K562 (cell line): ENCODE measurements at regions not wholly inside any gene's neighbourhood (a gene's known extent, or its start where the extent isn't known, plus 50 kb on each side); places are given as distances from the start of the nearest gene placed in this dataset.

Experiments
- ATF1 ChIP-seq, 2 experiments: fragments of 450-650 bp in 1 of 2; IDR thresholded peaks; 2 replicates each; pipeline ENCODE4 v1.6.1; 2016; ENCODE audit warnings: missing compliant biosample characterization in 1 of 2, missing genetic modification characterization in 1 of 2
- CEBPB ChIP-seq: fragments of 450-650 bp; IDR thresholded peaks from 2 replicates; pipeline ENCODE4 v1.6.1; 2016; ENCODE audit warnings: missing genetic modification characterization, missing compliant biosample characterization
- EP300 ChIP-seq: IDR thresholded peaks from 2 replicates; pipeline ENCODE4 v1.6.1; 2012; ENCODE audit warnings: low read length, improper control_type of control experiment
- ESRRA ChIP-seq: fragments of 450-650 bp; IDR thresholded peaks from 2 replicates; pipeline ENCODE4 v1.6.1; 2014; ENCODE audit warnings: low read depth, mild to moderate bottlenecking, moderate library complexity, borderline replicate concordance
- NONO ChIP-seq, 2 experiments: fragments of 200-400 bp in 1 of 2; fragments of 450-650 bp in 1 of 2; formaldehyde crosslinking in 1 of 2; IDR thresholded peaks; 2 replicates each; pipeline ENCODE4 v1.6.1; 2017; ENCODE audit warnings: low read depth in 2 of 2, mild to moderate bottlenecking in 2 of 2, moderate library complexity in 2 of 2, low read length in 1 of 2
- RBFOX2 ChIP-seq: fragments of 200-400 bp; formaldehyde crosslinking; IDR thresholded peaks from 2 replicates; pipeline ENCODE4 v1.6.1; 2017; ENCODE audit warnings: low read depth, mild to moderate bottlenecking, low read length, moderate library complexity
- TF ChIP-seq, protein P1 (sequence below), 2 experiments: fragments of 450-650 bp in 1 of 2; sonication (generic) in 1 of 2; formaldehyde crosslinking in 1 of 2; IDR thresholded peaks in 1 of 2; conservative IDR thresholded peaks in 1 of 2; 2 replicates each; pipeline versions ENCODE4 v1.6.1 to v1.8.1; 2016 to 2023; ENCODE audit warnings: mild to moderate bottlenecking in 2 of 2, moderate library complexity in 2 of 2, inconsistent platforms in 1 of 2, missing genetic modification reagents in 1 of 2
- TF ChIP-seq, protein P2 (sequence below): fragments of 250-450 bp; sonication (Bioruptor Pico); IDR thresholded peaks from 2 replicates; pipeline ENCODE4 v1.5.0; 2020; ENCODE audit warnings: mild to moderate bottlenecking
- TF ChIP-seq, protein P3 (sequence below): fragments of 250-450 bp; sonication (Bioruptor Pico); IDR thresholded peaks from 2 replicates; pipeline ENCODE4 v1.5.0; 2022; ENCODE audit warnings: mild to moderate bottlenecking

DNA sequence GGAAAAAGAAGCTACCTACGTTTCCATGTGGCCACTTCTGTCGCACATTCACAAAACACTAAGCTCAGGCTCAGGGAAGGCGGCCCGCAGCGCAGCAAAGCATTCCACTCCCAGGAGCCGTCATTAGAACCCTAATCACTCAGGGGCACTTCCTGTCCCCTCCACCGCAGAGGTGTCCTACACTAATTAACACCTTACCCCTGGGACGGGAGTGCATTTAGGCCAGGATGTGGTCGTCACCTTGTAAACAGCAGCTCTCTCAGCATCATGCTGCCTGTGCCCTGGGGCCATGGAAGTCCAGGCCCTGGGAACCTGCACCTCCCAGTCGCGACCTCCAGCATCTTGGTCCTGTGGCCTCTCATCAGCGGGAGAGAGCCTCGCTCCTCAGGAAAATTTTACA is 359.8 kb upstream of the SALL3 start:
- TF ChIP-seq, protein P1, sequence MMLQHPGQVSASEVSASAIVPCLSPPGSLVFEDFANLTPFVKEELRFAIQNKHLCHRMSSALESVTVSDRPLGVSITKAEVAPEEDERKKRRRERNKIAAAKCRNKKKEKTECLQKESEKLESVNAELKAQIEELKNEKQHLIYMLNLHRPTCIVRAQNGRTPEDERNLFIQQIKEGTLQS (IDR thresholded peaks at IDR 0.05): no peak
- TF ChIP-seq, protein P1 (CRISPR knock-in tag; conservative IDR thresholded peaks at IDR 0.05): no peak
- TF ChIP-seq ESRRA (no peak), CEBPB (no peak), EP300 (no peak), RBFOX2 (no peak), ATF1 (CRISPR knock-in tag; IDR thresholded peaks at IDR 0.05) (no peak), ATF1 (tag; IDR thresholded peaks at IDR 0.05) (no peak), NONO (IDR thresholded peaks at IDR 0.05; ENCODE audit: low read depth in 2 of 2, low read length in 1 of 2) (no peak)
- TF ChIP-seq, protein P2, sequence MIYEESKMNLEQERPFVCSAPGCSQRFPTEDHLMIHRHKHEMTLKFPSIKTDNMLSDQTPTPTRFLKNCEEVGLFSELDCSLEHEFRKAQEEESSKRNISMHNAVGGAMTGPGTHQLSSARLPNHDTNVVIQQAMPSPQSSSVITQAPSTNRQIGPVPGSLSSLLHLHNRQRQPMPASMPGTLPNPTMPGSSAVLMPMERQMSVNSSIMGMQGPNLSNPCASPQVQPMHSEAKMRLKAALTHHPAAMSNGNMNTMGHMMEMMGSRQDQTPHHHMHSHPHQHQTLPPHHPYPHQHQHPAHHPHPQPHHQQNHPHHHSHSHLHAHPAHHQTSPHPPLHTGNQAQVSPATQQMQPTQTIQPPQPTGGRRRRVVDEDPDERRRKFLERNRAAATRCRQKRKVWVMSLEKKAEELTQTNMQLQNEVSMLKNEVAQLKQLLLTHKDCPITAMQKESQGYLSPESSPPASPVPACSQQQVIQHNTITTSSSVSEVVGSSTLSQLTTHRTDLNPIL (CRISPR knock-in tag): no peak
- TF ChIP-seq, protein P3, sequence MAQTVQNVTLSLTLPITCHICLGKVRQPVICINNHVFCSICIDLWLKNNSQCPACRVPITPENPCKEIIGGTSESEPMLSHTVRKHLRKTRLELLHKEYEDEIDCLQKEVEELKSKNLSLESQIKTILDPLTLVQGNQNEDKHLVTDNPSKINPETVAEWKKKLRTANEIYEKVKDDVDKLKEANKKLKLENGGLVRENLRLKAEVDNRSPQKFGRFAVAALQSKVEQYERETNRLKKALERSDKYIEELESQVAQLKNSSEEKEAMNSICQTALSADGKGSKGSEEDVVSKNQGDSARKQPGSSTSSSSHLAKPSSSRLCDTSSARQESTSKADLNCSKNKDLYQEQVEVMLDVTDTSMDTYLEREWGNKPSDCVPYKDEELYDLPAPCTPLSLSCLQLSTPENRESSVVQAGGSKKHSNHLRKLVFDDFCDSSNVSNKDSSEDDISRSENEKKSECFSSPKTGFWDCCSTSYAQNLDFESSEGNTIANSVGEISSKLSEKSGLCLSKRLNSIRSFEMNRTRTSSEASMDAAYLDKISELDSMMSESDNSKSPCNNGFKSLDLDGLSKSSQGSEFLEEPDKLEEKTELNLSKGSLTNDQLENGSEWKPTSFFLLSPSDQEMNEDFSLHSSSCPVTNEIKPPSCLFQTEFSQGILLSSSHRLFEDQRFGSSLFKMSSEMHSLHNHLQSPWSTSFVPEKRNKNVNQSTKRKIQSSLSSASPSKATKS (CRISPR knock-in tag): no peak
